Suppressor macrophage treated with lipopolysaccharide for 4 hours (primary cell): ENCODE measurements at regions not wholly inside any gene's neighbourhood (a gene's known extent, or its start where the extent isn't known, plus 50 kb on each side); places are given as distances from the start of the nearest gene placed in this dataset.
A peak's percentile ranks its signal among the peaks of the same experiment; 100 is the strongest.
"Not testable (repeated sequence)": the region's sequence is repeated elsewhere in the genome, so short reads cannot be mapped to it uniquely, and the experiment has no call there.

Experiments
- DNase-seq: peaks from one replicate; pipeline ENCODE4 v3.0.0-alpha.2; 2020

DNA sequence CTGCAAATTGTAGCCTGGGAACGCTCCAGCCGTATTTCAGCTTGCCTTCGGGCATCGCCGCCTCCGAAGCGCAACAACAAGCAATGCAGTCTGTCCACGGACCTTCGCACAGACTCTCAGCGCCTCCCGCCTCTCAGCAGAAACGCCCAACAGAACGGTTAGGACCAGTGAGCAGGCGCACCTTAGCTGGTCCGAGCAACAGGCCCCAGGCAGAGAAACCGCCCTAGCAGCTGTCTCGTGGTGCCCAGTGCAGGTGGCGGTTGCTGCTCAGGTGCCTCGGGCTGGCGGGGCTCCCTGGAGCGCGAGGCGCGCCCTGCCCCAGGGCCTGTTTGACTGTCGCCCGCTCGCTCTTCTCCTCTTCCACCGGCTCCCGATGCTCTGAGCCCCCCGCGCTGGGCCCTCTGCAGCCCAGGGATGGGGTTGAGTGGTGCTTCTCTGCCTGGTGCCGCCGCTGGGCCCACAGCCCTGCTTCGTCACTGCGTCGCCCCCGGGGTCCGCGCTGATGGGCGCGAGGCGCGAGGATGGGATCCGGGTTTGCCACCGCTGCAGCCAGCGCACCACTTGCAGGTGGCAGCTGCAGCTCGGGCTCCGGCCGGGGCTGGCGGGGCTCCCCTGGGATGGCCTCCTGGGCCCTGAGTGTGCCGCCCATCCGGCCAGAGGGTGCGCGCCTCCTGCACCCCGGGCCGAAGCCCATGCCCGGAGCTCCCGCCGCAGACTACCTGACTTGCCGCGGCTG lies 268.4 kb upstream of the FRG2C start:
- no peak for DNase-seq

GRCh38 chr3:75396316-75396802 lies 267.8 kb upstream of the FRG2C start:
- no peak for DNase-seq

GRCh38 chr3:75397486-75397885 lies 266.6 kb upstream of the FRG2C start:
- DNase-seq: not testable (repeated sequence)

DNA sequence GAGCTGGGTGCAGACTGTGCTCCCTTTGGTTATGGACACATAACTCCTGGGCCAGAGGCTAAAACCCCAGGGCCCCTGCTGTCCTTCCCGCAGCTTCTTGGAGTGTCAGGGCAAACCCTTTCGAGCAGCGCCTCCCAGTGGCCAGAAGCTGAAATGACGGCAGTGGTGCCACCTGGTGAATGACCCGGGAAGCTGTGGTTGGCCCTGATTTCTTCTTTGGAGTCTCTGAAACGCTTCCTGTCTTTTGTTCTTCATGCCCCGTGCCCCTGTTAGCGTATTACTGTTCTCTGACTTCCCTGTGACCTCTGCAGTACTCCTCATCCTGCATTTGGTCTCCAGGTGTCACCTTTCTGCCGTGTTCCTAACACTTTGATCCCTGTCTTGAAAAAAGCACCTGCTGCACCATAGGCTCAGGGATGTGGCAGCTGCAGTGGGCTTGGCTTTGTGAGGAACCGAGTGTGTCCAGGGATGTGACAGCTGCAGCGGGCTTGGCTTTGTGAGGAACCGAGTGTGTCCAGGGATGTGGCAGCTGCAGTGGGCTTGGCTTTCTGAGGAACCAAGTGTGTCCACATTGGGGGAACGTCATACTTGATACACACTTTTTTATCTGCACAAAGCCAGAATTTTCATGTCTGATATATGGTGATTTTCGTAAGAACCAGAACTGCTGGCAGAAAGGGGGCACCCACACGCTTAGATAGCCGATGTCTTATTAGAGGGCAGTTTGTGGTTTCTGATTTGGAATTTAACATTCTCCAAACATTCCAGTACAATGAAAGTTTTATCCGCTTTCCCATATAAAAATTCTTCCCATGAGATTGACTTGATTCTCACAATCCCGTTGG lies 241.8 kb upstream of the FRG2C start:
- DNase-seq: not testable (repeated sequence)

- DNase-seq: not testable (repeated sequence)
Observed at GRCh38 chr3:75425379-75425778, 238.7 kb upstream of the FRG2C start.

DNA sequence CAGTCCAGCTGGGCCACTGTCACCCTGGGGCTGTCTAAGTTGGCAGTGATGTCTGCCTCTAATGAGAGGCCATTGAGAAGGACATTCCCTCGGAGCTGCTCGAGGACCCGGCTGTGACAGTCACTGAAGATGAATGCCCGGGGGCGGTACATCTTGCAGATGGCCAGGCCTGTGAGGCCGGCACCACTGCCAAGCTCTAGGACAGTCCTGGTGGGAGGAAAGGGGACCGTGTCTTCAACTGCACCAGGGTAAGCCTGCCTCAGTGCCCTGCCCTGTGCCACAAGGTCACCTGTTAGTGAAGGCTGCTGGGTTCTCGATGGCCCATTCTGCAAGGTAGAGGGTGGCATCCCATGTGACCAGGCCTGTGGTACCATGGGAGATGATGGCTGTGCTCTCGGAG lies 236.6 kb upstream of the FRG2C start:
- DNase-seq: not testable (repeated sequence)

- DNase-seq: not testable (repeated sequence)
Observed at GRCh38 chr3:75427906-75428305, 236.2 kb upstream of the FRG2C start.

- peak; percentile 82 for DNase-seq
Observed at GRCh38 chr3:75429561-75430220, 234.4 kb upstream of the FRG2C start.

GRCh38 chr3:75430406-75430805 lies 233.7 kb upstream of the FRG2C start:
- not testable (repeated sequence) for DNase-seq

DNA sequence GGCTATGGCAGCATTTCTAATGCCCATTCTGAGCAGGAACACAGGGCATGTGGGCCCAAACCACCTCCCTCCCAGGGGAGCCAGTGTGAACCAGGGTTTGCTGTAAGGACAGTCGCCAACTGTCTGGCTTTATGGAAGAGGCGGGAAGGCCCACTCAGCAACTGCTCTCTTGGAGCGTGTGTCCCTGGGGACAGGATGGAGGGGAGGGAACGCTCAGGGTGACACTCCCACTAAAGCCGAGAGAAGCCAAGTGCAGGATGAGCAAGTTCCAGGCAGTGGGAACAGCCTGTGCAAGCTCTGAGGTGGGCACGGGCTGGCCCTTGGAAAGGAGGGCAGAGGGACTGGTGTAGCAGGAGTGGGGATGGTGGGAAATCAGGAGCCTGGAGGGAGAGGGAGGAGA lies 233.0 kb upstream of the FRG2C start:
- DNase-seq: not testable (repeated sequence)

- not testable (repeated sequence) for DNase-seq
Observed at GRCh38 chr3:75432466-75432865, 231.7 kb upstream of the FRG2C start.

GRCh38 chr3:75432885-75433284 lies 231.2 kb upstream of the FRG2C start:
- peak; percentile 88 for DNase-seq

DNA sequence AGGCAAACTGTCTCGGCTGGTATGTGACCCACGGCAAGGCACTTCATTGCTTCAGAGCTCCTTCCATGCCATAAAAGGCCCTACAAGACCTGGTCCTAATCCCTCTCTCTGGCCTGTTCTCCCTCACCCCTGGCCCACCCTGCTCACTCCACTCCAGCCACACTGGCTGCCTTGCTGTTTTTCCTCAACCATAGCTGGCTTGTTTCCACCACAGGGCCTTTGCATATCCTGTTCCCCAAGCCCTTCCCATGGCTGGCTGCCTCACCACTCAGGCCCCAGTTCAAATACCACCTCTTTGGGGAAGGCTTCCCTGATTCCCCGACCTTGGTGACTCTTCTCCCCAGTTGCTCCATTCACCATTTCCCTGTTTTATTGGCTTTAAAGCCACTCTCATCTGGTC lies 230.8 kb upstream of the FRG2C start:
- DNase-seq: not testable (repeated sequence)

DNA sequence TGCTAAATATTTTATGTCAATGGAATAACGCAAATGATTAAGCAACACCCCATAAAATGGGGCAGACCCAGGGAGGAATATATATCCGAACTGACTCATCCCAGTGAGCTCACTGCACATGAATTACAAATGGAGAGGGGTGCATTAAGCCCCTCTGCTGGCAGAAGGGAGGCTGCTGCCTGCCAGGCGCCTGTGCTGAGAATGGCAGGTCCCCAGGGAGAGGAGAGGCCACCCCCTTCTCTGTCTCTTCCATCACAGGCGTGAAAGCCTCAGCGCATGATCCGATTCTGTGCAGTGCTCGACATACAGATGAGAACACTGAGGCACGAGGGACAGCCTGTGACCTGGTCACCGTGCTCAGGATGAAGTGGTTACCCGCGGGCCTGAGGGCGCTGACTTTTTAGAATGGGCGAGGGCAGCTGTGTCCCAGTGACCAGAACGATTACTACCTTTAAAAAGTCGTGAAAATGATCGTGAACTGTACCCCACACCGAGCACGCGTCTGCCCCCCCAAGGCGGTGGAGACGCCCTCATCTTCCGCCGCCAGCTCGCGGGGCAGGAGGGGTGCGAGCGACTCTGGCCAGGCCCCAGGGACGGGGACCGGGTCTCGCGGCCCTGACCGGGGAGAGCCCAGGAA lies 229.7 kb upstream of the FRG2C start:
- DNase-seq: peak; percentile 39

DNA sequence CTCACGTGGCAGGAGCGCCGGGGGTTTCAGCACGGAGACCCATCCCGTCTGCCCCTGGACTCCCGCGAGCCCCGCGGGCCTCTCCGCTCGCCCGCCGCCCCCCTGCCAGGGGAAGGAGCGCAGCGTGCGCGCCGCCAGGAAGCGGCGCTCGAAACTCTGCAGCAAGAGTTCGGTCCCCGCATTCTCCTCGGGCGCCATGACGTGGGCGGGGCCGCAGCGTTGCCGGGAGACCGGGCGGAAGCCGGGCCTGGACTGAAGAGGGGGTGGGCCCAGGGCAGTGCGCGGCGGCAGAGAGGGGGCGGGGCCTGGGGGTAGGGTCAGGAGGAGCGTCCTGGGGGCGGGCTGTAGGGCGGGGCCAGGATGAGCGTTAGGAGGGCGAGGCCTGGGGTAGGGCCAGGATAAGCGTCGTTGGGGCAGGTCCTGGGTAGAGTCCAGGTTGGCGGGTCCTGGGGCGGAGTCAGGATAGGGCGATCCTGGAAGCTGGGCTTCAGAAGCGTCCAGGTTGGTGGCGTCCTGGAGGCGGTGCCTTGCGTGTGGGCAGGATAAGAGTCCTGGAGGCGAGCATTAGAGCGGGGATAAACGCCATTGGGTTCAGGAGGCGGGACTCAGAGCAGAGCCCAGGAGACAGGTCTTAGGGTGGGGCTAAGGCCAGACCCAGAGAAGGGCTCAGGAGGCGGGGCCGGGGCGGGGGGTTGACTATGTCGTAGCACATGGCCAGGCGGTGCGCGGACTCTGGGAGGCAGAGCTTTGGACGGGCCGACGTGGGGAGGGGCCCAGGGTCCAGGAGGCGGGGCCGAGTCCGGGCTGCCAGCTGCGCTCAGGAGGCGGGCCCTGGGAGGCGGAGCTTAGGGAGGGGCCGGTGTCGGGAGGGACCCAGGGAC lies 229.0 kb upstream of the FRG2C start:
- peak; percentile 98 for DNase-seq

DNA sequence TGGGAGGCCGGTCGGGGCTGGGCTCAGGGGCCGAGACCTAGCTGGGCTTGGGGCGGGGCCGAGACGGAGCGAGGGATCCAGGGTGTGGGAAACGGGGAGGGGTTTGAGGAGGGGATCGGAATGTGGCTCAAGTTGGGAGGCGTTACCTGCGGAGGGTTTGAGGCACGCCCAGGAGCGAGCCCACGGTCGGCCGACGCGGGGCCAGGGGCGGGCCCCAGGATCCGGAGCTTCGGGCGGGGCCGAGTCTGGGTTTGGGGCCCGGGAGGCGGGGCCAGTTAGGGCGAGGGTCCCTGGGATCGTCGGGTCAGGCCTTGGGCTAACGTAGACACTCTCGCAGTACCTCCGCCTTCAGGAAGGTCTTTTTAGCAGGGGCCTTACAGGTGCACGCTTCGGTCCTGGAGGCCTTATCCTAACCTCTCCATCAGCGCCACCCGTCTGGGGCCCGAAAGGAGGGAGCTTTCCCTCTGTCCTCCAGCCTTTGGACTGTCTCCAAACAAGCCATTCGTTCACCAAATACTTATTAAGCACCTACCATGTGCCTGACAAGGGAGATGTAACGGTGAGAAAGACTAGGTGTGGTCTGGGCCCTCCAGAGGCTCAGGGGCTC lies 228.2 kb upstream of the FRG2C start:
- not testable (repeated sequence) for DNase-seq

GRCh38 chr3:75440986-75441385 lies 223.1 kb upstream of the FRG2C start:
- not testable (repeated sequence) for DNase-seq

DNA sequence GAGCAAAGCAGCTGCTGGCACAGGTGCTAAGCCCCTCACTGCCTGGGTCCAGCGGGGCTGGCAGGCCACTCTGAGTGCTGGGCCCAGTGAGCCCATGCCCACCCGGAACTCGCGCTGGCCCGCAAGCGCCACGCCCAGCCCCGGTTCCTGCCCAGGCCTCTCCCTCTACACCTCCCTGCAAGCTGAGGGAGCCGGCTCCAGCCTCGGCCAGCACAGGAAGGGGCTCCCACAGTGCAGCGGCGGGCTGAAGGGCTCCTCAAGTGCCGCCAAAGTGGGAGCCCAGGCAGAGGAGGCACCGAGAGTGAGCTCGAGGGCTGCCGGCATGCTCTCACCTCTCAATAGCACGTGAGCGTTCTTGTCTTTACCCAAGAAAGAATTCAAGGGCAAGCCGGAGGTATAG lies 219.5 kb upstream of the FRG2C start:
- not testable (repeated sequence) for DNase-seq

DNA sequence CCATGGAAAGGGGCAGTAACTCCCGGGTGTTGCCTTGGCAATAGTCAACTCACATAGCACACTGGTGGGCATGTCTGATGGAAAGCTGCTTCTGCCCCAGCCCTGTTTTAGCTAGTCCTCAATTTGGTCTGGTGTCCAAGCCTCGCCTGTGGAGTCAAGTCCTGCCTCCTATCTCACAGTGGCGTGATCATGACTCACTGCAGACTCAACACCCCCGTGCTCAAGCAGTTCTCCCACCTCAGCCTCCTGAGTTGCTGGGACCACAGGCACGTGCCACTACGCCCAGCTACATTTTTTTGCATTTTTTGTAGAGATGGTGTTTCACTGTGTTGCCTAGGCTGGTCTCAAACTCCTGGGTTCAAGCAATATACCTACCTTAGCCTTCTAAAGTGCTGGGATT lies 218.9 kb upstream of the FRG2C start:
- not testable (repeated sequence) for DNase-seq

DNA sequence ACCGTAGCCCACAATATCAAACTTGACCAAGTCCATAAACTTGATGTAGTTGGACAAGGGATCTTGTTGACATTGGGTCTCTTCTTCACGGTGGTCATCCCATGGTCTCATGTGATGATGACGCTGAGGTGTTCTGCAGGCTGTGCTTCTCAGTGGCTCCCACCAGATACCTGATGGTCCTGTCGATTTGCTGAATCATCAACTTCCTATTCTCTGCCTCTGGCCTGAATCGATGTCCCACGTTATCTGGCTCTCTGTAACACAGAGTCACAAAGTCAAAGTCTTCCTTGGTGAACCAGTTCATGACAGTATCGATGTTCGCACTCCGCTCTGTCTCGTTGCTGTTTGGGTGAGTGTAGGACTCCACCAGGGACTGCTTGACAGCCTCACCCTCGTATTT lies 217.2 kb upstream of the FRG2C start:
- DNase-seq: not testable (repeated sequence)

GRCh38 chr3:75453328-75453727 lies 210.8 kb upstream of the FRG2C start:
- DNase-seq: not testable (repeated sequence)
